Activated B cell treated with CpG ODN at 0.5 μM for 24 hours (primary cell): ENCODE measurements at regions not wholly inside any gene's neighbourhood (a gene's known extent, or its start where the extent isn't known, plus 50 kb on each side); places are given as distances from the start of the nearest gene placed in this dataset.

ENCODE experiments used
- ATAC-seq: fragments of 200-7000 bp; cut with Tn5 transposase; one replicate; pipeline ENCODE4 v1.10.0; 2021; ENCODE audit warnings: low read depth, mild to moderate bottlenecking, moderate library complexity
- CTCF ChIA-PET: fragments of 350-600 bp; sonication (Branson Sonifier 250); formaldehyde crosslinking; loops from one replicate; lab custom pipeline; 2021; ENCODE audit warnings: antibody characterized with exemption; lab: Charles Lee
- POLR2A ChIA-PET: fragments of 350-600 bp; sonication (Branson Sonifier 250); formaldehyde crosslinking; loops from one replicate; lab custom pipeline; 2021; ENCODE audit warnings: antibody characterized with exemption; lab: Charles Lee
- DNase-seq: peaks from one replicate; pipeline ENCODE4 v3.0.0; 2022
- H3K27ac Mint-ChIP-seq: one replicate; pipeline ENCODE4 v1.8.0; 2020; ENCODE audit warnings: mixed read lengths
- H3K27me3 Mint-ChIP-seq: one replicate; pipeline ENCODE4 v1.8.0; 2021; ENCODE audit warnings: mixed read lengths
- H3K36me3 Mint-ChIP-seq: one replicate; pipeline ENCODE4 v1.8.0; 2021; ENCODE audit warnings: low read depth, mixed read lengths
- H3K4me1 Mint-ChIP-seq: one replicate; pipeline ENCODE4 v1.8.0; 2021; ENCODE audit warnings: mixed read lengths
- H3K4me3 Mint-ChIP-seq: one replicate; pipeline ENCODE4 v1.8.0; 2020; ENCODE audit warnings: mild to moderate bottlenecking, mixed read lengths
- H3K9me3 Mint-ChIP-seq: one replicate; pipeline ENCODE4 v1.8.0; 2020; ENCODE audit warnings: mixed read lengths
- CTCF ChIP-seq: fragments of 200-600 bp; IDR thresholded peaks from one replicate; pipeline ENCODE4 v1.8.0; 2022; ENCODE audit warnings: antibody characterized with exemption, mild to moderate bottlenecking
- intact Hi-C: fragments of 100-400 bp; cut with micrococcal nuclease; formaldehyde crosslinking; loops from one replicate; pipeline ENCODE4 v1.15.1; 2024

GRCh38 chr10:131617113-131617858 lies 283.5 kb upstream of the PPP2R2D start:
- no peak for TF ChIP-seq CTCF
- ATAC-seq (no peak), DNase-seq (no peak)
- intact Hi-C loops: no loop called here
- no peaks in the 10 kb centered on the region for H3K36me3 Mint-ChIP-seq
- peaks cover 2% of the 10 kb centered on the region for H3K27me3 Mint-ChIP-seq
- H3K27ac Mint-ChIP-seq: no peak overlapping the region
- no peak overlapping the region for H3K4me3 Mint-ChIP-seq
- ChIA-PET CTCF (no interaction called here), POLR2A (no interaction called here)
- no peaks in the 10 kb centered on the region for H3K4me1 Mint-ChIP-seq
- H3K9me3 Mint-ChIP-seq: no peaks in the 10 kb centered on the region

DNA sequence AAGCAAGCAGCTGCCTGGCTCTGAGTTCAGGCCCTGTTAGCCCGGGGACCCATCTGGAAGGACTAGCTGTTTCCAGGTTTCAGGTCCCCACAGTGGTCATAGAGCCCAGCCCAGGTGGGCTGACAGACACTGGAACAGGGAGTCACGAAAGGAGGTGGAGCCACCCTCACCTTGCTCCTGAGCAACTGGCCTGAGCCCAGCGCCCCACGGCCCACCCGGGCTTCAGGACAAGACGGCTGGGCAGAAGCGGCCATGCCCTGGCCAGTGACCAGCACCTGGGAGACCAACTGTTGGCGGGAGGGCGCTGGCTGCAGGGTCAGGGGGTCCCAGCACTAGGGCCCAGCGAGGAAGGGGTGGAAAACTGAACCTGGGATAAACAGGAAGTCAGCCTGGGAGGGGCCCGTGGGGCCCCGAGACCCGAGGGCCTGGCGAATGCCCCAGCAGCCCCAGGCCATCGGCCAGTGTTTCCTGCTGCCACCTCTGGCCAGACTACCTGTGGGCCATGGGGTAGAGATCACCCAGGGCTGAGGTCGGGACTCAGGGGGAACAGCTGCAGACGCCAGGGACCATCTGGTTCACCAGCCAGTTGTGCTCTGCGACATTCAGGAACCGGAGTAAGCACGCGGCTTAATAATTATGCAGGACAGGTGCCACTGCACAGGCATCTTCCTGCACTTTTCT lies 282.1 kb upstream of the PPP2R2D start:
- Mint-ChIP-seq H3K27ac (no peak overlapping the region), H3K9me3 (no peaks in the 10 kb centered on the region), H3K27me3 (peaks cover 2% of the 10 kb centered on the region), H3K4me3 (no peak overlapping the region), H3K36me3 (no peaks in the 10 kb centered on the region), H3K4me1 (no peaks in the 10 kb centered on the region)
- ATAC-seq: no peak
- intact Hi-C loops: no loop called here
- no peak for TF ChIP-seq CTCF
- ChIA-PET CTCF (no interaction called here), POLR2A (no interaction called here)
- no peak for DNase-seq

GRCh38 chr10:131620314-131620713 lies 280.5 kb upstream of the PPP2R2D start:
- Mint-ChIP-seq H3K27me3 (no peaks in the 10 kb centered on the region), H3K27ac (no peak overlapping the region), H3K4me3 (no peak overlapping the region), H3K36me3 (no peaks in the 10 kb centered on the region), H3K9me3 (no peaks in the 10 kb centered on the region), H3K4me1 (no peaks in the 10 kb centered on the region)
- POLR2A ChIA-PET: no interaction called here
- CTCF ChIA-PET: no interaction called here
- intact Hi-C loops: no loop called here
- TF ChIP-seq CTCF: no peak
- no peak for ATAC-seq
- no peak for DNase-seq

GRCh38 chr10:131620904-131621303 lies 279.9 kb upstream of the PPP2R2D start:
- no peaks in the 10 kb centered on the region for H3K36me3 Mint-ChIP-seq
- no peak overlapping the region for H3K27ac Mint-ChIP-seq
- no peaks in the 10 kb centered on the region for H3K4me1 Mint-ChIP-seq
- intact Hi-C loops: no loop called here
- CTCF ChIA-PET: no interaction called here
- POLR2A ChIA-PET: no interaction called here
- H3K9me3 Mint-ChIP-seq: no peaks in the 10 kb centered on the region
- ATAC-seq: no peak
- no peaks in the 10 kb centered on the region for H3K27me3 Mint-ChIP-seq
- no peak overlapping the region for H3K4me3 Mint-ChIP-seq
- no peak for TF ChIP-seq CTCF
- no peak for DNase-seq

GRCh38 chr10:131621784-131622624 lies 278.8 kb upstream of the PPP2R2D start:
- no peaks in the 10 kb centered on the region for H3K27me3 Mint-ChIP-seq
- H3K27ac Mint-ChIP-seq: no peak overlapping the region
- CTCF ChIA-PET: no interaction called here
- no peak for ATAC-seq
- DNase-seq: no peak
- no peak overlapping the region for H3K4me3 Mint-ChIP-seq
- no peaks in the 10 kb centered on the region for H3K36me3 Mint-ChIP-seq
- no peaks in the 10 kb centered on the region for H3K4me1 Mint-ChIP-seq
- no peak for TF ChIP-seq CTCF
- no peaks in the 10 kb centered on the region for H3K9me3 Mint-ChIP-seq
- POLR2A ChIA-PET: no interaction called here
- intact Hi-C loops: no loop called here
